B cell (primary cell): ENCODE measurements at regions not wholly inside any gene's neighbourhood (a gene's known extent, or its start where the extent isn't known, plus 50 kb on each side); places are given as distances from the start of the nearest gene placed in this dataset.

Experiments used
- ATAC-seq: fragments of 200-7000 bp; cut with Tn5 transposase; one replicate; pipeline ENCODE4 v1.10.0; 2021; ENCODE audit warnings: low read depth, mild to moderate bottlenecking, moderate number of reproducible peaks, moderate library complexity
- CTCF ChIA-PET: fragments of 350-600 bp; sonication (Branson Sonifier 250); formaldehyde crosslinking; loops from one replicate; lab custom pipeline; 2021; ENCODE audit warnings: antibody characterized with exemption, inconsistent platforms; lab: Charles Lee
- POLR2A ChIA-PET: fragments of 350-600 bp; sonication (Branson Sonifier 250); formaldehyde crosslinking; loops from one replicate; lab custom pipeline; 2021; ENCODE audit warnings: antibody characterized with exemption; lab: Charles Lee
- DNase-seq: peaks from one replicate; pipeline ENCODE4 v3.0.0; 2013
- H2AFZ ChIP-seq: 2 replicates; pipeline ENCODE4 v1.6.1; 2012; ENCODE audit warnings: mild to moderate bottlenecking, low read depth, low read length; ENCODE audit not compliant: insufficient read depth, poor library complexity, severe bottlenecking
- H3K27ac ChIP-seq, 2 donors: 1 replicate in 1 of 2; 2 replicates in 1 of 2; pipeline ENCODE4 v1.5.1; 2012 to 2013; ENCODE audit warnings: low read length in 2 of 2, mild to moderate bottlenecking in 2 of 2, moderate library complexity in 1 of 2
- H3K27me3 ChIP-seq, 4 experiments: fragments of 200-600 bp in 1 of 4; sonication (generic) in 1 of 4; replicated peaks in 1 of 4; 1 replicate in 2 of 4; 2 replicates in 2 of 4; pipeline versions ENCODE4 v1.6.1 to v1.7.0; 2013 to 2016; ENCODE audit warnings: low read length in 3 of 4, mild to moderate bottlenecking in 2 of 4, mixed read lengths in 1 of 4, moderate library complexity in 1 of 4; ENCODE audit not compliant: insufficient read depth in 4 of 4, control insufficient read depth in 3 of 4; ENCODE audit errors: control extremely low read depth in 1 of 4
- H3K36me3 ChIP-seq, 2 experiments: replicated peaks in 1 of 2; 1 replicate in 1 of 2; 2 replicates in 1 of 2; pipeline versions ENCODE4 v1.6.1 to v1.7.1; 2013; ENCODE audit warnings: low read length in 1 of 2; ENCODE audit not compliant: insufficient read depth in 2 of 2, control insufficient read depth in 1 of 2; ENCODE audit errors: control extremely low read depth in 1 of 2, extremely low read depth in 1 of 2
- H3K4me1 ChIP-seq, 2 donors: fragments of 200-600 bp in 1 of 2; sonication (generic) in 1 of 2; 1 replicate in 1 of 2; 2 replicates in 1 of 2; pipeline versions ENCODE4 v1.5.1 to v1.6.1; 2013 to 2017; ENCODE audit warnings: low read length in 2 of 2; ENCODE audit not compliant: control insufficient read depth in 2 of 2, insufficient read depth in 2 of 2
- H3K4me2 ChIP-seq: replicated peaks from 2 replicates; pipeline ENCODE3; 2012; ENCODE audit warnings: mild to moderate bottlenecking, low read depth, low read length; ENCODE audit not compliant: poor library complexity, severe bottlenecking
- H3K4me3 ChIP-seq, 5 experiments: fragments of 200-600 bp in 1 of 5; sonication (generic) in 1 of 5; 1 replicate in 3 of 5; 2 replicates in 2 of 5; pipeline versions ENCODE4 v1.5.1 to v1.7.0; 2011 to 2016; ENCODE audit warnings: low read length in 4 of 5, mild to moderate bottlenecking in 4 of 5, low read depth in 2 of 5, control low read depth in 1 of 5, moderate library complexity in 1 of 5; ENCODE audit not compliant: insufficient read depth in 1 of 5; ENCODE audit errors: control extremely low read depth in 1 of 5, extremely low read depth in 1 of 5
- H3K79me2 ChIP-seq: fragments of 200-600 bp; sonication (generic); one replicate; pipeline ENCODE4 v1.6.0; 2016; ENCODE audit warnings: low read length; ENCODE audit not compliant: control insufficient read depth, insufficient read depth
- H3K9ac ChIP-seq: fragments of 200-600 bp; sonication (generic); 2 replicates; pipeline ENCODE4 v1.6.1; 2017; ENCODE audit warnings: mild to moderate bottlenecking, low read length, moderate library complexity
- H3K9me3 ChIP-seq, 3 donors: one replicate each; pipeline versions ENCODE4 v1.6.1 to v1.7.1; 2013; ENCODE audit warnings: low read length in 2 of 3; ENCODE audit not compliant: control insufficient read depth in 2 of 3, insufficient read depth in 1 of 3; ENCODE audit errors: control extremely low read depth in 1 of 3
- H4K20me1 ChIP-seq: 2 replicates; pipeline ENCODE4 v1.6.0; 2012; ENCODE audit warnings: mild to moderate bottlenecking, low read length; ENCODE audit not compliant: insufficient read depth, control insufficient read depth, poor library complexity, severe bottlenecking
- H3K27ac Mint-ChIP-seq: one replicate; pipeline ENCODE4 v1.8.0; 2021; ENCODE audit warnings: mixed read lengths
- H3K27me3 Mint-ChIP-seq: one replicate; pipeline ENCODE4 v1.8.0; 2021; ENCODE audit warnings: mixed read lengths
- H3K4me1 Mint-ChIP-seq: one replicate; pipeline ENCODE4 v1.8.0; 2021; ENCODE audit warnings: mixed read lengths
- H3K4me3 Mint-ChIP-seq: one replicate; pipeline ENCODE4 v1.8.0; 2021; ENCODE audit warnings: mixed read lengths
- H3K9me3 Mint-ChIP-seq: one replicate; pipeline ENCODE4 v1.8.0; 2022; ENCODE audit warnings: mixed read lengths; ENCODE audit not compliant: insufficient read depth
- EZH2 ChIP-seq: IDR thresholded peaks from 2 replicates; pipeline ENCODE4 v1.6.1; 2012; ENCODE audit warnings: borderline replicate concordance, low read depth, mild to moderate bottlenecking, moderate library complexity, low read length; ENCODE audit not compliant: insufficient read depth, poor library complexity, severe bottlenecking
- WGBS: methylation state at CpG from one replicate; pipeline ENCODE4 v1.1.5; 2013; ENCODE audit warnings: missing lambda C conversion rate; ENCODE audit not compliant: insufficient coverage; 5-methylcytosine and 5-hydroxymethylcytosine counted together
- intact Hi-C: fragments of 100-400 bp; cut with micrococcal nuclease; formaldehyde crosslinking; loops from one replicate; pipeline ENCODE4 v1.10.0; 2022
- TF ChIP-seq, protein P1 (sequence below): fragments of 200-600 bp; IDR thresholded peaks from one replicate; pipeline ENCODE4 v1.8.0; 2022; ENCODE audit warnings: antibody characterized with exemption, mild to moderate bottlenecking

DNA sequence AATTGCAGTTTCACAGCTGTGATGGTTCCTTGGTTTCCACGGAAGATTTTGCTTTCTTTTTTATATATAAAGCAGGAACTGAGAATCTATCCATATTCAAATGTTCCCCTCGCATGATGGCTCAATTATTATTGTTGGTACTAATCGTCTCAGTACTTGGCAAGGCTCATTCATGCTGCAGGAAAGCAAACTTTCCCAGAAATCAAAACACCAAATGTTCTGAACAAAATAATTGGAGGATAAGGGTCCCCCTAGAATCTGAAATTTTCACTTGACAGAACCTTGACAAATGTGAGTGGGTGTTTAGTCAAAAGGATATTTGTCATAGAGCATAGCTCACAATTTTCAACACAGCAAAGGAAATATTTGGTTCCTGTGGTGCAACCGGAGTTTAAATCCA, 1598.6 kb upstream of the PCDH7 start:
- intact Hi-C loops = no loop called here
- H3K27ac ChIP-seq = no peak overlapping the region
- H3K36me3 ChIP-seq = no peaks in the 10 kb centered on the region
- H3K4me3 Mint-ChIP-seq = no peak overlapping the region
- no peaks in the 10 kb centered on the region for H3K4me1 ChIP-seq
- no peak overlapping the region for H3K4me3 ChIP-seq
- POLR2A ChIA-PET = no interaction called here
- ATAC-seq (no peak), DNase-seq (no peak)
- no peaks in the 10 kb centered on the region for H3K79me2 ChIP-seq
- H3K9ac ChIP-seq = no peak overlapping the region
- H3K27me3 ChIP-seq = no peaks in the 10 kb centered on the region
- no peak overlapping the region for H3K27ac Mint-ChIP-seq
- H3K9me3 Mint-ChIP-seq = peaks cover 6% of the 10 kb centered on the region
- no peaks in the 10 kb centered on the region for H3K4me1 Mint-ChIP-seq
- CTCF ChIA-PET = no interaction called here
- no peak overlapping the region for H3K4me2 ChIP-seq
- H3K27me3 Mint-ChIP-seq = no peaks in the 10 kb centered on the region
- TF ChIP-seq EZH2 = no peak
- TF ChIP-seq, protein P1, sequence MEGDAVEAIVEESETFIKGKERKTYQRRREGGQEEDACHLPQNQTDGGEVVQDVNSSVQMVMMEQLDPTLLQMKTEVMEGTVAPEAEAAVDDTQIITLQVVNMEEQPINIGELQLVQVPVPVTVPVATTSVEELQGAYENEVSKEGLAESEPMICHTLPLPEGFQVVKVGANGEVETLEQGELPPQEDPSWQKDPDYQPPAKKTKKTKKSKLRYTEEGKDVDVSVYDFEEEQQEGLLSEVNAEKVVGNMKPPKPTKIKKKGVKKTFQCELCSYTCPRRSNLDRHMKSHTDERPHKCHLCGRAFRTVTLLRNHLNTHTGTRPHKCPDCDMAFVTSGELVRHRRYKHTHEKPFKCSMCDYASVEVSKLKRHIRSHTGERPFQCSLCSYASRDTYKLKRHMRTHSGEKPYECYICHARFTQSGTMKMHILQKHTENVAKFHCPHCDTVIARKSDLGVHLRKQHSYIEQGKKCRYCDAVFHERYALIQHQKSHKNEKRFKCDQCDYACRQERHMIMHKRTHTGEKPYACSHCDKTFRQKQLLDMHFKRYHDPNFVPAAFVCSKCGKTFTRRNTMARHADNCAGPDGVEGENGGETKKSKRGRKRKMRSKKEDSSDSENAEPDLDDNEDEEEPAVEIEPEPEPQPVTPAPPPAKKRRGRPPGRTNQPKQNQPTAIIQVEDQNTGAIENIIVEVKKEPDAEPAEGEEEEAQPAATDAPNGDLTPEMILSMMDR = no peak
- peaks cover 0 to 8% (median 0%) of the 10 kb centered on the region in 3 donors for H3K9me3 ChIP-seq
- WGBS = no CpG with 5 or more reads among the region's 4 CpGs
- no peak overlapping the region for H2AFZ ChIP-seq
- no peaks in the 10 kb centered on the region for H4K20me1 ChIP-seq

DNA sequence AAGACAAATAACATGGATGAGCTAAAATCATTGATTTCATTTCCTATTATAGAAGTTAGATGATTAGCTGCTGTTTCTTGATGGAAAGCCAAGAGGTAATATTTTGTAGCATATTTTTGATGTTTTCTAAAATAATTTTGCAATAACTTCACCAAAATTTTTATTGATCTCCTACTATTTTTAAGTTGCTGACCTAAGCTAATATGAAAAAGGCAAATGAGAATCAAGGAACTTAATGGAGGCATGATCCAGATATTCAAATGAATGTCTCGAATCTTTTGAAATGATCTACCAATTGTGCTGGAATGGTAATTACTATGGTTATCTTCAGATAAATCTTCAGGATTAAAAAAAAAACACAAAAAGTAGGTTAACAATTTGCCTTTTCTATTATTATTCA, 1591.4 kb upstream of the PCDH7 start:
- no peak for TF ChIP-seq EZH2
- TF ChIP-seq, protein P1 = no peak
- H3K27ac Mint-ChIP-seq = no peak overlapping the region
- ATAC-seq (no peak), DNase-seq (no peak)
- H3K4me3 ChIP-seq = no peak overlapping the region
- POLR2A ChIA-PET = no interaction called here
- H2AFZ ChIP-seq = no peak overlapping the region
- no CpG with 5 or more reads among the region's 1 CpG for WGBS
- H3K79me2 ChIP-seq = no peaks in the 10 kb centered on the region
- H3K4me1 ChIP-seq = no peaks in the 10 kb centered on the region
- no peak overlapping the region for H3K9ac ChIP-seq
- H3K4me2 ChIP-seq = no peak overlapping the region
- no peaks in the 10 kb centered on the region for H3K9me3 ChIP-seq
- no peaks in the 10 kb centered on the region for H3K4me1 Mint-ChIP-seq
- H4K20me1 ChIP-seq = no peaks in the 10 kb centered on the region
- no peak overlapping the region for H3K27ac ChIP-seq
- H3K36me3 ChIP-seq = no peaks in the 10 kb centered on the region
- CTCF ChIA-PET = no interaction called here
- H3K9me3 Mint-ChIP-seq = no peaks in the 10 kb centered on the region
- intact Hi-C loops = no loop called here
- no peak overlapping the region for H3K4me3 Mint-ChIP-seq
- H3K27me3 ChIP-seq = no peaks in the 10 kb centered on the region
- no peaks in the 10 kb centered on the region for H3K27me3 Mint-ChIP-seq
